HG02943 (cell line): ENCODE measurements at regions not wholly inside any gene's neighbourhood (a gene's known extent, or its start where the extent isn't known, plus 50 kb on each side); places are given as distances from the start of the nearest gene placed in this dataset.
"Not testable (repeated sequence)": the region's sequence is repeated elsewhere in the genome, so short reads cannot be mapped to it uniquely, and the experiment has no call there.

Experiments
- ATAC-seq: cut with Tn5 transposase; IDR thresholded peaks from one replicate; pipeline ENCODE4 v1.9.1; 2021; ENCODE audit warnings: mild to moderate bottlenecking, low read depth, moderate library complexity; ENCODE audit not compliant: unreplicated experiment

- ATAC-seq = no peak
Observed at GRCh38 chr7:68866200-68866570, 732.1 kb upstream of the AUTS2 start.

DNA sequence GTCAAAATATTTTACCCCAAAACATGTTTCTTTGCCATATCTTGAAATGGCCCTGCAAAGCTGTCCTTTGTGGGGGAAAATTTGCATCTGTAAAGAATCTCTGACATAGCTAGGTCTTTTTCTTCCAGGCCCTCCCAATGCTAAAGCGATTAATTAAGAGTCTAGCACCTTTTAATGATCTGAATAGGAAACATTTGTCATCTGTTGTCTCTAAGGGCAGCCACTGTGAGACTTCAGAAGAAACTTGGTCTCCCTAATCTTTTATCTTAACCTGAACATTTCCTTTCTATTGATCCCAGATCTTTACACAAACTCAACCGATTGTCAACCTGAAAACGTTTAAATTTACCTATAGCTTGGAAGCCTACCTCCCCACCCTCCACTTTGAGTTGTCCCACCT lies 731.6 kb upstream of the AUTS2 start:
- ATAC-seq = not testable (repeated sequence)

- no peak for ATAC-seq
Observed at GRCh38 chr7:68868978-68869377, 729.3 kb upstream of the AUTS2 start.

GRCh38 chr7:68873616-68874015 lies 724.7 kb upstream of the AUTS2 start:
- no peak for ATAC-seq

DNA sequence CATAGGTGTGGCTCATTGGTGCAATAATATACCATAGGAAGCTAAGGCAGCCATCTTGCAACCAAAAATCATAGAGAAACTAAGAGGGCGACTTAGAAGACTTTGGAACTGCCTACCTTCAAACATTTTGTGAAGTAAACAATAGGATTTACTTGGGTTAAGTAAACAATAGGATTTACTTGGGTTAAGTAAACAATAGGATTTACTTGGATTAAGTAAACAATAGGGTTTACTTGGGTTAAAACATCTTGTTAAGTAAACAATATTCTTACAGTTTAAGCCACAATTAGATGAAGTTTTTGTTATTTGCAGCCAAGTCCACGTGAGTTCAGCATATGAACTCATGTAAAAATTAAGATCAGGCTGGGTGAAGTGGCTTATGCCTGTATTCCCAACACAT lies 722.4 kb upstream of the AUTS2 start:
- no peak for ATAC-seq

- ATAC-seq = not testable (repeated sequence)
Observed at GRCh38 chr7:68887116-68887515, 711.2 kb upstream of the AUTS2 start.

GRCh38 chr7:68888971-68889385 lies 709.3 kb upstream of the AUTS2 start:
- ATAC-seq = no peak

DNA sequence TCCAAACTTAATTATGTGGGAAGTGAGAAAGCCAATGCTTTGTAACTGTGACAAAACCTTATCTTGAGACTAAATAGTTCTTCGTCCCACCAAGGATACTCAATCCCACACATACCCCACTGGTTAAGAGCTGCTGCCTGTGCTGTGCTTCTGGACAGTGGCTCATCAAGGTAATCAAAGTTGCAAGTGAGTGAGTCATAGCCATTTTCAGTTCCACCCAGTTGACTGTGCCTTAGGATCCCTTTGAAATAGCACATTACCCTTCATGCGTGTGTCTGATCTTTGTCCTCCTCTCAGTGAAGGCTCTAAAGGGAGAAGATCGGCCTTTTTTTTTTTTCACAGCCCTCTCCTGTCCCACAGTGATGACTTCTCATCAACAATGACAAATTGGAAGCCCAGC lies 706.0 kb upstream of the AUTS2 start:
- no peak for ATAC-seq

GRCh38 chr7:68893411-68893810 lies 704.9 kb upstream of the AUTS2 start:
- ATAC-seq = no peak

GRCh38 chr7:68899156-68899555 lies 699.1 kb upstream of the AUTS2 start:
- ATAC-seq = not testable (repeated sequence)

GRCh38 chr7:68900096-68900495 lies 698.2 kb upstream of the AUTS2 start:
- no peak for ATAC-seq

DNA sequence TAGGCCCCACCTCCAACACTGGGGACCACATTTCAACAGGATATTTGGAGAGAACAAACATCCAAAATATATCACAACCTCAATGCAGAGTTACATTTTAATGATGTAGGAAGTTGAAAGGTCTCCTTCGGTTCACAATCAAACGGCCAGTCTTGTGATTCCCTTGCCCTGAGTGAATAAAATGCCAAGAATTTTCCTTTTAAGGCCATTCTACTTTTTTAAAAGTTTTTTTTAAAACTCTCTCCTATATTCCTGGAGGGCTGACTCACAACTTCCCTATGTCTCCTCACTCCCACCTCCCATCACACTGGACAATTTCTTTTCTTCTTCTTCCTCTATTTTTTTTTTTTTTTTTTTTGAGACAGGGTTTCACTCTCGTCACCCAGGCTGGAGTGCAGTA lies 693.6 kb upstream of the AUTS2 start:
- no peak for ATAC-seq

DNA sequence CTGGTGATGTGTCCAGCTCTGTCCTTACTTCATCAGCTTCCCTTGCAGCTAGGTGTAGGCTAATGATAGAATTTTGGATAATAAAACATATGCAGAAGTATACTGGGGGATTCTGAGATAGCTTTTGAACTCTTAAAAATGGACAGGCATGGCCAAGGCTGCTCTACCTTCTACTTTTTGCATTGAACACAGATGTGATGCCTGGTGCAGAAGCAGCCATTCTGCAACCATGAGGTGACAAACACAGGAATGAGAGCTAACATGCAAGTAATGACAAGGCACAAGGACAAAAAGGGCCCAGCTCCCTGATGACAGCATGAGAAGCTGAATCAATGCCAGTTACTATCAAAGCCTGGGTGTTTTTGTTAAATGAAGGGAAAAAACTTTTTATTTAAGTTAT lies 686.5 kb upstream of the AUTS2 start:
- no peak for ATAC-seq

DNA sequence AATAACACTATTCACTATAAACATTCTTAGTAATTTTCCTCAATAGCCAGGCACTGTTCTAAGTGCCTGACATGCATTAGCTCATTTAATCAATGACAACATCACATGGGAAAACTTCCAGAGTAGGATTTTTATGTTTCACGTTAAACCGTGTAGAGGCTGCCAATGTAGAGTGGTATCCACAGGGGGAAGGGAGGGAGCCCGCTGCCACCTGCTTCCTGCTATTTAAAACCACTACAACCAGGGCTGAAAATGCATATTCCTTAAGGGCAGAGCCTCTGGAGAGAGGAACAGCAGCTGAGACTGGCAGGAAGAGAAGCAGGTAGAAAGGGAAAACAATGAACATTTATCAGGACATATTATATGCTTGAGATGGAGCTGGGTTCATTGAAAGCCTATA lies 684.3 kb upstream of the AUTS2 start:
- no peak for ATAC-seq

DNA sequence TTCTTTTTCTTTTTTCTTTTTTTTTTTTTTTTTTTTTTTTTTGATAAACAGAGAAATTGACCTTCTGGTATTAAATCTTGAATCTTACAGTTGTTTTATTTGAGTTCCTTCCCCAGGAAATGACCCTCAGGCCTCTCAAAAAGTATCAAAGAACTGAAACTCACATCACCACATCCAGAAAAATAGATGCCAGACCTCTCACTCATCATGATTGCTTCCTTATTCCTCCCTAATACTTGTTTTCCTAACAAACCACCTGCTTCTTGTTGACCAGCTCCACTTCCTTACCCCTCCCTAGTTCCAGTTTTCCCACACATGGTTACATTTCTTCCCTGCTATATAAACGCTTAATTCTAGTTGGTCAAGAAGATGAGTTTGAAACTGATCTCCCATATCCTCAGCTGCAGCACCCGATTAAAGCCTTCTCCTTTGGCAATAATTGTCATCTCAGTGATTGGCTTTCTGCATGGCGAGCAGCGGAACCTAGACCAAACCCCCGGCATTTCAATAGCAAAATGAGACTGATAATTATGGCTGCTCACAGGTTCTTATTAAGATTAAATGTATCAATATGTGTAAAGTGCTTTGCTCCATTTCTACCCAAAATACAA lies 681.1 kb upstream of the AUTS2 start:
- ATAC-seq = no peak

- ATAC-seq = no peak
Observed at GRCh38 chr7:68918621-68919020, 679.7 kb upstream of the AUTS2 start.

DNA sequence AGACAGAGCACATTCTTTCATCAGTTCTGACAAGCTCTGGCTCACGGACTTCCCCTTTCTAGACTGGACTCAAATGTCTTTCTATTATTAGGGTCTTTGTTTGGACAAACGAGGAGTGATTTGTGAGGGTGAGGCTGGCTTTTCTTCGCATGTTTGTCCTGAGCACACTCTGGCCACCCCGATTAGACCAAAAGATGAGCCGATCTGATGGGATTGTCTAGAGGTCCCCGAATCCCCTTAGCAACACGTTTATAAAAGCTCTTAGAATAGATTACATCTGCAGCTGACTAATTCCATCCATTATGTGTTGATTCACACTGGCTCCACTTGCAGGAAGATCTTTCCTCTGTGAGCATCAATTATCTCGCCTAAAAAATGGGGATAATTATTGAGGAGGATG lies 675.4 kb upstream of the AUTS2 start:
- no peak for ATAC-seq

DNA sequence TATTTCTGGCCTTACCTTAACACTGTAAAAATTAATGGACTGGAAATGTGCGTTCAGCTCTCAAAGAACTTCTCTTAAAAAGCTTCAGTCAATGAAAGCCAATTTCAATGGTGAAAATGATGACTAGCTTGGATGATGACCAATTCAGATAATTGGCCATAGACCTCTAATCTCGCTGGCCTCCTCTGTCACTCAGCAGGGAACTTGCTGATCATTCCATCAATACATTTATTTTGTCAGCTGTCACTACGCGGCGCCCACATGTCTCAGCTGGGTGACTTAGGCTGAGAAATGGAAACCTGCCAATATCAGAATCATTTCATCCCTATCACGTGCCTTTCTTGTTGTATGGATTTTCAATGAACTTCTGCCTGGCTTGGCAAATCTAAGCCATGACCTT lies 673.0 kb upstream of the AUTS2 start:
- ATAC-seq = no peak

- ATAC-seq = no peak
Observed at GRCh38 chr7:68929781-68930261, 668.5 kb upstream of the AUTS2 start.

- no peak for ATAC-seq
Observed at GRCh38 chr7:68936471-68937035, 661.7 kb upstream of the AUTS2 start.

GRCh38 chr7:68938151-68938550 lies 660.1 kb upstream of the AUTS2 start:
- no peak for ATAC-seq

GRCh38 chr7:68943786-68944185 lies 654.5 kb upstream of the AUTS2 start:
- no peak for ATAC-seq

DNA sequence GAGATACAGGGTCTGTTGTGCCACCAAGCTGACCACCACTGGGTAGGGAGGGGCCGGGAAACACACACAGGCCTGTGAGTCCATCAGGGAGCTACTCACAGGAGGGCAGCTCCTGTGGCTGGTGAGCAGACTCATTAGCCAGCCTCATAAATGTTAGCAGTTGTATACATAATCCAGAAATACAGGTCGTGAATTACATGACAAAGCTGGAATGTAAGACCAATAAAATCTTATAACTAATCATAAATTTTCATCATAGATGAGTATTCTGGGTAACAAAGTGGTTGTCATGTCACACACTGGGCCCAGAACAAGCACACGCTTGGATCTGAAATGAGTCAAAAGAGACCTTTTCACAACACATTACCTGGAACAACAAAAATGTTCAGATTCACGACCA lies 642.6 kb upstream of the AUTS2 start:
- no peak for ATAC-seq
